GM23248 (cell line): ENCODE measurements at regions not wholly inside any gene's neighbourhood (a gene's known extent, or its start where the extent isn't known, plus 50 kb on each side); places are given as distances from the start of the nearest gene placed in this dataset.

ENCODE experiments used
- EZH2 ChIP-seq: fragments of 200-600 bp; sonication (generic); IDR thresholded peaks from 2 replicates; pipeline ENCODE4 v1.6.1; 2018; ENCODE audit warnings: antibody characterized with exemption, mild to moderate bottlenecking; ENCODE audit not compliant: insufficient read depth, poor library complexity, severe bottlenecking
- EZH2phosphoT487 ChIP-seq: fragments of 200-600 bp; sonication (generic); IDR thresholded peaks from 2 replicates; pipeline ENCODE4 v1.6.1; 2018; ENCODE audit warnings: antibody characterized with exemption, moderate library complexity, mild to moderate bottlenecking, low read depth; ENCODE audit not compliant: insufficient read depth

GRCh38 chr1:93016171-93016570 is 54.9 kb upstream of the DIPK1A start:
- TF ChIP-seq EZH2 (no peak), EZH2phosphoT487 (no peak)
